Gastrocnemius medialis (tissue), 4 donors: ENCODE measurements at regions not wholly inside any gene's neighbourhood (a gene's known extent, or its start where the extent isn't known, plus 50 kb on each side); places are given as distances from the start of the nearest gene placed in this dataset.

ENCODE experiments used
- ATAC-seq, 2 donors: fragments of 150-250 bp; one replicate each; pipeline ENCODE4 v1.9.1; 2016
- DNase-seq, 2 donors: peaks; one replicate each; pipeline ENCODE4 v3.0.0-alpha.2; 2019
- H3K27ac ChIP-seq, 4 donors: fragments of 200-600 bp; sonication (generic); 1 replicate in 1 of 4; 2 replicates in 3 of 4; pipeline ENCODE4 v1.5.1; 2016 to 2018; ENCODE audit warnings: mild to moderate bottlenecking in 2 of 4, moderate library complexity in 1 of 4
- H3K27me3 ChIP-seq, 3 donors: fragments of 200-600 bp; sonication (generic) in 2 of 3; 1 replicate in 1 of 3; 2 replicates in 2 of 3; pipeline versions ENCODE4 v1.5.1 to v1.6.0; 2016 to 2019; ENCODE audit warnings: mild to moderate bottlenecking in 1 of 3, moderate library complexity in 1 of 3
- H3K36me3 ChIP-seq, 2 donors: fragments of 200-600 bp; sonication (generic) in 1 of 2; one replicate each; pipeline ENCODE4 v1.5.1; 2017 to 2018
- H3K4me1 ChIP-seq, 2 donors: fragments of 200-600 bp; sonication (generic) in 1 of 2; one replicate each; pipeline ENCODE4 v1.5.1; 2016 to 2017; ENCODE audit warnings: mild to moderate bottlenecking in 2 of 2
- H3K4me3 ChIP-seq, 4 donors: fragments of 200-600 bp; sonication (generic) in 3 of 4; 1 replicate in 1 of 4; 2 replicates in 3 of 4; pipeline ENCODE4 v1.5.1; 2016 to 2019; ENCODE audit warnings: mild to moderate bottlenecking in 2 of 4
- H3K9me3 ChIP-seq, 3 donors: fragments of 200-600 bp; sonication (generic) in 2 of 3; 1 replicate in 1 of 3; 2 replicates in 2 of 3; pipeline ENCODE4 v1.5.1; 2016 to 2019
- POLR2A ChIP-seq, 2 donors: fragments of 450-650 bp; IDR thresholded peaks; one replicate each; pipeline ENCODE4 v1.6.1; 2017; ENCODE audit warnings: antibody characterized with exemption in 2 of 2, mild to moderate bottlenecking in 2 of 2, moderate library complexity in 2 of 2
- in situ Hi-C, 4 donors: fragments of 200-750 bp; cut with MboI; loops; one replicate each; pipeline versions ENCODE4 v1.15.0 to v1.8.0; 2017; ENCODE audit warnings: low sequenced_read_pairs in 4 of 4
- intact Hi-C: fragments of 100-400 bp; cut with DNase I; formaldehyde crosslinking; loops from one replicate; pipeline ENCODE4 v1.15.1; 2023; ENCODE audit warnings: low total_unique reads
- TF ChIP-seq, protein P1 (sequence below), 5 experiments: fragments of 450-650 bp in 3 of 5; fragments of 200-600 bp in 2 of 5; sonication (generic) in 2 of 5; IDR thresholded peaks in 4 of 5; conservative IDR thresholded peaks in 1 of 5; 1 replicate in 4 of 5; 2 replicates in 1 of 5; pipeline ENCODE4 v1.5.1; 2016 to 2019; ENCODE audit warnings: antibody characterized with exemption in 5 of 5, mild to moderate bottlenecking in 3 of 5, moderate library complexity in 3 of 5

DNA sequence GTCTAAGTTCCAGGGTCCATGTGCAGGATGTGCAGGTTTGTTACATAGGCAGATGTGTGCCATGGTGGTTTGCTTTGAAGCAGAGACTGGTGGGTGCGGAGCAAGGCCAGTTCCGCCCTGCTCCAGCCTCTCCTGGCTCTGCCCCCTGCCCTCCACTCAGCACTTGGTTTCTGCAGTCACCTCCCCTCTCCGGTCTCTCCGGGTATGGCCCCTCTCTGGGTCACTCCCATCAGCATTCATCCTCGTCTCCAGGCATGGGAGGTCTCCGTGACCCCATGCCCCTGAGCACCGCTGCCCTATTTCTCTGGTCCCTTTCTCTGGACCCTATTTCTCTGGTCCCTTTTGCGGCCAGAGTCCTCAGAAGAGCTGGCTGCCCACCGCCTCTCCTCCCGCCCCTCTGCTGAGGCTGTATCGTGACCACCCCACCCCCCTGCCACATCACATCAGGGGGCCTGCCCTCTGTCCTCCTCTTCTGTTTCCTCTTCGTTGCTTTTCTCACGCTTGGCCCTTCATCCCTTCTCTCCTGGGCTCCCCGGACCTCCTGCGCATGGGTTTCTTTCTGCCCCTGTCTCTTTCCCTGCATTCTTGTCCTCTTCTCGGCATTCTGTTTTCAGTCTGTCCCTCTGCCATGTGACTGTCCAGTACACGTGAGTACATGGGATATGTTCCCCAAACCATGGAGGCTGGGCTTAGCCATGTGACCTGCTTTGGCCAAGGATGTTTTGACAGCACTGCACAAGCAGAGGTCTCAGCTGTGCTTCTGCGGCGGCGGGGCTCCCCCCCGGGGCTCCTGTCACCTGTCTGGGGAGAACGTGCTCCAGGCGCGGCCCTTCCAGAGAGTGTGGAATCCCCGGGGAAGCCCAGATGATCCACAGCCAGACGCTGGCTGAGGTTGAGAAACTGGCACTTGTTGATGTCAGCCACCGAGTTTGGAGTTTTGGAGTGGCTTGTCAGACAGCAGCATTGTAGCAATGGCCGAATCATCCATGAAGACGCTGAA lies 54.4 kb upstream of the C1orf174 start:
- no peak for ATAC-seq
- H3K27me3 ChIP-seq = peaks cover 18 to 45% (median 25%) of the 10 kb centered on the region in 3 donors
- H3K36me3 ChIP-seq = no peaks in the 10 kb centered on the region
- no peaks in the 10 kb centered on the region for H3K4me1 ChIP-seq
- TF ChIP-seq, protein P1, sequence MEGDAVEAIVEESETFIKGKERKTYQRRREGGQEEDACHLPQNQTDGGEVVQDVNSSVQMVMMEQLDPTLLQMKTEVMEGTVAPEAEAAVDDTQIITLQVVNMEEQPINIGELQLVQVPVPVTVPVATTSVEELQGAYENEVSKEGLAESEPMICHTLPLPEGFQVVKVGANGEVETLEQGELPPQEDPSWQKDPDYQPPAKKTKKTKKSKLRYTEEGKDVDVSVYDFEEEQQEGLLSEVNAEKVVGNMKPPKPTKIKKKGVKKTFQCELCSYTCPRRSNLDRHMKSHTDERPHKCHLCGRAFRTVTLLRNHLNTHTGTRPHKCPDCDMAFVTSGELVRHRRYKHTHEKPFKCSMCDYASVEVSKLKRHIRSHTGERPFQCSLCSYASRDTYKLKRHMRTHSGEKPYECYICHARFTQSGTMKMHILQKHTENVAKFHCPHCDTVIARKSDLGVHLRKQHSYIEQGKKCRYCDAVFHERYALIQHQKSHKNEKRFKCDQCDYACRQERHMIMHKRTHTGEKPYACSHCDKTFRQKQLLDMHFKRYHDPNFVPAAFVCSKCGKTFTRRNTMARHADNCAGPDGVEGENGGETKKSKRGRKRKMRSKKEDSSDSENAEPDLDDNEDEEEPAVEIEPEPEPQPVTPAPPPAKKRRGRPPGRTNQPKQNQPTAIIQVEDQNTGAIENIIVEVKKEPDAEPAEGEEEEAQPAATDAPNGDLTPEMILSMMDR (IDR thresholded peaks at IDR 0.05 in 4 of 5, conservative IDR thresholded peaks at IDR 0.05 in 1 of 5) = no peak
- no peak for TF ChIP-seq POLR2A (IDR thresholded peaks at IDR 0.05)
- no peak overlapping the region for H3K4me3 ChIP-seq
- H3K9me3 ChIP-seq = no peaks in the 10 kb centered on the region
- H3K27ac ChIP-seq = no peak overlapping the region
- DNase-seq = no peak
- intact Hi-C loops (no loop called here), in situ Hi-C loops (no loop called here)

- DNase-seq = no peak
- H3K27me3 ChIP-seq = peaks cover 18 to 42% (median 23%) of the 10 kb centered on the region in 3 donors
- ATAC-seq = no peak
Observed at GRCh38 chr1:3955196-3955772, 55.2 kb upstream of the C1orf174 start.

DNA sequence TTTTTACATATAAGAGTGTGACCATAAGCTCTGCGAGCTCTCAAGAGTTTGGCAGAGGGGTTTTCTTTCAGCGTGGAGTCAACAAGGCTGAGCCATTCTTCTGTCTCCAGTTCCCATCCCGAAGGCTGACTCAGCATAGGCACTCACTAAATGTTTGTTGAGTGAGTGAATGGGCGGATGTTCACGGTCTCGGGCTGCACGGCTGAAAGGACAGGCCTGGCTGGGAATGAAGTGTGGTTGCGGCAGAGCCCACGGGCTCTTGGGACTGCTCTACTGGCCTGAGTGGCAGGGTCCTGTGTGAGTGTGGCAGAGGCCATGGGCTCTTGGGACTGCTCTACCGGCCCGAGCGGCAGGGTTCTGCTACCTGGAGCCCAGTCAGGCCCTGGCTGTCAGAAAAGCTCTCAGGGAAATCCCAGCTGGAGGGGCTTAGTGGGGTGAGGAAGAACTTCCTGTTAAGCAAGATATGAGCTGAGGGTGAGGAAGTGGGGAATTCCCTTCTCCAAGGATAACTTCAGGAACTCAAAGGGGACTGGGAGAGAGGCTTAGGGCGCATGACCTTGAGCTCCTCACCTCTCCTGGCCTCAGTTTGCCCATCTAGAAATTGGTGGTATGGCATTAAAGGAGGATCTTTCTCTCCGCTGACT lies 56.6 kb upstream of the C1orf174 start:
- Histone ChIP-seq H3K27me3 (peaks cover 18 to 36% (median 22%) of the 10 kb centered on the region in 3 donors), H3K4me1 (no peaks in the 10 kb centered on the region)
- in situ Hi-C loops = no loop called here

More at GRCh38 chr1:3955196-3955772, 55.2 kb upstream of the C1orf174 start:
- Histone ChIP-seq H3K9me3 (no peaks in the 10 kb centered on the region), H3K36me3 (no peaks in the 10 kb centered on the region), H3K4me1 (no peaks in the 10 kb centered on the region), H3K4me3 (no peak overlapping the region), H3K27ac (no peak overlapping the region)
- intact Hi-C loops = no loop called here
- no peak for TF ChIP-seq POLR2A (IDR thresholded peaks at IDR 0.05)
- TF ChIP-seq, protein P1 (IDR thresholded peaks at IDR 0.05 in 4 of 5, conservative IDR thresholded peaks at IDR 0.05 in 1 of 5) = no peak
- in situ Hi-C loops = no loop called here

GRCh38 chr1:3959361-3959760 lies 59.3 kb upstream of the C1orf174 start:
- intact Hi-C loops (no loop called here), in situ Hi-C loops (no loop called here)
- no peak overlapping the region for H3K4me3 ChIP-seq
- H3K36me3 ChIP-seq = no peaks in the 10 kb centered on the region
- ATAC-seq (no peak), DNase-seq (no peak)
- TF ChIP-seq, protein P1 (IDR thresholded peaks at IDR 0.05 in 4 of 5, conservative IDR thresholded peaks at IDR 0.05 in 1 of 5) = no peak
- H3K27ac ChIP-seq = no peak overlapping the region
- H3K27me3 ChIP-seq = peaks cover 11 to 16% (median 12%) of the 10 kb centered on the region in 3 donors
- no peaks in the 10 kb centered on the region for H3K4me1 ChIP-seq
- no peaks in the 10 kb centered on the region for H3K9me3 ChIP-seq

More for the DNA sequence above, 56.6 kb upstream of the C1orf174 start:
- no peaks in the 10 kb centered on the region for H3K36me3 ChIP-seq
- no peaks in the 10 kb centered on the region for H3K9me3 ChIP-seq
- intact Hi-C loops = no loop called here
- DNase-seq = no peak
- TF ChIP-seq POLR2A (IDR thresholded peaks at IDR 0.05) = no peak
- TF ChIP-seq, protein P1 (IDR thresholded peaks at IDR 0.05 in 4 of 5, conservative IDR thresholded peaks at IDR 0.05 in 1 of 5) = no peak
- H3K27ac ChIP-seq = no peak overlapping the region
- H3K4me3 ChIP-seq = no peak overlapping the region
- ATAC-seq = no peak
